Liver (tissue), 8 donors: ENCODE measurements at regions not wholly inside any gene's neighbourhood (a gene's known extent, or its start where the extent isn't known, plus 50 kb on each side); places are given as distances from the start of the nearest gene placed in this dataset.

Source experiments
- DNase-seq: peaks from one replicate; pipeline ENCODE4 v3.0.0-alpha.2; 2017; ENCODE audit warnings: low spot score
- H3K27ac ChIP-seq, 2 donors: one replicate each; pipeline ENCODE4 v1.7.0; 2013; ENCODE audit warnings: inconsistent platforms in 2 of 2, low read length in 2 of 2, control low read depth in 1 of 2, low read depth in 1 of 2, mild to moderate bottlenecking in 1 of 2
- H3K27me3 ChIP-seq, 4 donors: one replicate each; pipeline versions ENCODE4 v1.6.1 to v1.7.0; 2013; ENCODE audit warnings: low read length in 3 of 4, inconsistent platforms in 1 of 4, mild to moderate bottlenecking in 1 of 4, moderate library complexity in 1 of 4; ENCODE audit not compliant: control insufficient read depth in 4 of 4, insufficient read depth in 4 of 4
- H3K36me3 ChIP-seq, 4 donors: one replicate each; pipeline versions ENCODE4 v1.6.1 to v1.7.0; 2013; ENCODE audit warnings: low read length in 3 of 4, mild to moderate bottlenecking in 3 of 4, low read depth in 1 of 4, moderate library complexity in 1 of 4; ENCODE audit not compliant: control insufficient read depth in 4 of 4, insufficient read depth in 3 of 4
- H3K4me1 ChIP-seq, 4 donors: one replicate each; pipeline versions ENCODE4 v1.6.1 to v1.7.0; 2013; ENCODE audit warnings: low read length in 3 of 4, mild to moderate bottlenecking in 3 of 4, moderate library complexity in 1 of 4; ENCODE audit not compliant: control insufficient read depth in 4 of 4, insufficient read depth in 4 of 4
- H3K4me3 ChIP-seq, 3 donors: one replicate each; pipeline versions ENCODE4 v1.6.1 to v1.7.0; 2013; ENCODE audit warnings: low read length in 3 of 3, control low read depth in 1 of 3, low read depth in 1 of 3, mild to moderate bottlenecking in 1 of 3
- H3K9ac ChIP-seq, 2 donors: one replicate each; pipeline ENCODE4 v1.7.0; 2013; ENCODE audit warnings: low read length in 2 of 2, mild to moderate bottlenecking in 2 of 2, moderate library complexity in 2 of 2, control low read depth in 1 of 2, low read depth in 1 of 2
- H3K9me3 ChIP-seq, 4 donors: one replicate each; pipeline versions ENCODE4 v1.6.1 to v1.7.0; 2013; ENCODE audit warnings: low read length in 3 of 4; ENCODE audit not compliant: control insufficient read depth in 4 of 4
- ATF3 ChIP-seq: IDR thresholded peaks from 2 replicates; pipeline ENCODE4 v1.6.1; 2016; ENCODE audit warnings: antibody characterized with exemption
- EGR1 ChIP-seq, 2 donors: IDR thresholded peaks; 2 replicates each; pipeline ENCODE4 v1.6.1; 2016 to 2018; ENCODE audit warnings: antibody characterized with exemption in 2 of 2, low read depth in 2 of 2
- FOXA1 ChIP-seq: IDR thresholded peaks from 2 replicates; pipeline ENCODE4 v1.6.1; 2016; ENCODE audit warnings: antibody characterized with exemption
- FOXA2 ChIP-seq: IDR thresholded peaks from 2 replicates; pipeline ENCODE4 v1.6.1; 2016; ENCODE audit warnings: antibody characterized with exemption
- GABPA ChIP-seq, 2 donors: IDR thresholded peaks in 1 of 2; conservative IDR thresholded peaks in 1 of 2; 2 replicates each; pipeline ENCODE4 v1.6.1; 2016; ENCODE audit warnings: antibody characterized with exemption in 2 of 2, mild to moderate bottlenecking in 1 of 2, moderate library complexity in 1 of 2
- HNF4A ChIP-seq, 2 donors: conservative IDR thresholded peaks; 2 replicates each; pipeline ENCODE4 v1.6.1; 2016; ENCODE audit warnings: antibody characterized with exemption in 2 of 2, mild to moderate bottlenecking in 2 of 2
- HNF4G ChIP-seq: IDR thresholded peaks from 2 replicates; pipeline ENCODE4 v1.6.1; 2016; ENCODE audit warnings: antibody characterized with exemption
- JUND ChIP-seq, 2 donors: IDR thresholded peaks; 2 replicates each; pipeline ENCODE4 v1.6.1; 2016; ENCODE audit warnings: antibody characterized with exemption in 2 of 2
- RAD21 ChIP-seq, 2 donors: IDR thresholded peaks; 2 replicates each; pipeline ENCODE4 v1.6.1; 2016; ENCODE audit warnings: antibody characterized with exemption in 2 of 2, mild to moderate bottlenecking in 2 of 2
- SP1 ChIP-seq: IDR thresholded peaks from 2 replicates; pipeline ENCODE4 v1.6.1; 2018; ENCODE audit warnings: antibody characterized with exemption, mild to moderate bottlenecking
- TAF1 ChIP-seq: conservative IDR thresholded peaks from 2 replicates; pipeline ENCODE4 v1.6.1; 2016; ENCODE audit warnings: antibody characterized with exemption, mild to moderate bottlenecking
- WGBS: extraction: QIAGEN DNeasy Blood & Tissue Kit; methylation state at CpG from one replicate; pipeline ENCODE4 v1.1.7; 2013; 5-methylcytosine and 5-hydroxymethylcytosine counted together
- TF ChIP-seq, protein P1 (sequence below): IDR thresholded peaks from 2 replicates; pipeline ENCODE4 v1.6.1; 2016; ENCODE audit warnings: antibody characterized with exemption
- TF ChIP-seq, protein P2 (sequence below): IDR thresholded peaks from 2 replicates; pipeline ENCODE4 v1.6.1; 2016; ENCODE audit warnings: antibody characterized with exemption, mild to moderate bottlenecking
- TF ChIP-seq, protein P3 (sequence below): fragments of 150-350 bp; IDR thresholded peaks from 2 replicates; pipeline ENCODE4 v1.5.1; 2017; ENCODE audit warnings: improper control_type of control experiment, low read depth, low read length; ENCODE audit not compliant: missing input control
- donor health status: healthy.
- donor health status: healthy.
- donor health status: healthy.
- donor health status: healthy.
- donor health status: healthy.

DNA sequence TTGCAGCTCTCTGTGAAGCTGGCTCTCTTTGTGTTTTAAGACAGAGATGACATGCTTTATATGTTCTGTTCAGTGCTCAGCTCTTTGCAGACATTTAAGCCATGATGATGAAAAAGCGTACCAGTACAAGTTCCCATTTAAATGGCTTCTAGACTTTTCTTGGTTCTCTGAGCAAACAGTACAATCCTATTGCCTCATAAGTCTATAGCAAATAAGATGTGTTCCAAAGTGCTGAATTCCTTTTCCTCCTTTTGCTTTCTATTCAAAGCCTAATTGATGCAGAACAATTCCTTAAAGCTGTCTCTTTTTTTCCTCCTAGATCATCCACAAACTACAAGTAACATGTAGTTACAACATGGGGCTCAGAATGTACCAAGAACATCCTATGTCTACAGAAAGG is 168.8 kb upstream of the SPATS2L start:
- Histone ChIP-seq H3K36me3 (no peaks in the 10 kb centered on the region), H3K9me3 (no peaks in the 10 kb centered on the region), H3K4me3 (no peak overlapping the region), H3K27me3 (no peaks in the 10 kb centered on the region), H3K4me1 (no peaks in the 10 kb centered on the region), H3K9ac (no peak overlapping the region), H3K27ac (no peak overlapping the region)
- DNase-seq = no peak
- 80% methylated on average over 1 of the region's 1 CpG for WGBS
- no peak for TF ChIP-seq TAF1
- no peak for TF ChIP-seq GABPA (IDR thresholded peaks at IDR 0.05 in 1 of 2, conservative IDR thresholded peaks at IDR 0.05 in 1 of 2)
- no peak for TF ChIP-seq RAD21 (IDR thresholded peaks at IDR 0.05)
- no peak for TF ChIP-seq FOXA2
- TF ChIP-seq JUND (IDR thresholded peaks at IDR 0.05) = no peak
- TF ChIP-seq HNF4A (conservative IDR thresholded peaks at IDR 0.05) = no peak
- TF ChIP-seq, protein P1, sequence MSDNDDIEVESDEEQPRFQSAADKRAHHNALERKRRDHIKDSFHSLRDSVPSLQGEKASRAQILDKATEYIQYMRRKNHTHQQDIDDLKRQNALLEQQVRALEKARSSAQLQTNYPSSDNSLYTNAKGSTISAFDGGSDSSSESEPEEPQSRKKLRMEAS = no peak
- TF ChIP-seq, protein P2, sequence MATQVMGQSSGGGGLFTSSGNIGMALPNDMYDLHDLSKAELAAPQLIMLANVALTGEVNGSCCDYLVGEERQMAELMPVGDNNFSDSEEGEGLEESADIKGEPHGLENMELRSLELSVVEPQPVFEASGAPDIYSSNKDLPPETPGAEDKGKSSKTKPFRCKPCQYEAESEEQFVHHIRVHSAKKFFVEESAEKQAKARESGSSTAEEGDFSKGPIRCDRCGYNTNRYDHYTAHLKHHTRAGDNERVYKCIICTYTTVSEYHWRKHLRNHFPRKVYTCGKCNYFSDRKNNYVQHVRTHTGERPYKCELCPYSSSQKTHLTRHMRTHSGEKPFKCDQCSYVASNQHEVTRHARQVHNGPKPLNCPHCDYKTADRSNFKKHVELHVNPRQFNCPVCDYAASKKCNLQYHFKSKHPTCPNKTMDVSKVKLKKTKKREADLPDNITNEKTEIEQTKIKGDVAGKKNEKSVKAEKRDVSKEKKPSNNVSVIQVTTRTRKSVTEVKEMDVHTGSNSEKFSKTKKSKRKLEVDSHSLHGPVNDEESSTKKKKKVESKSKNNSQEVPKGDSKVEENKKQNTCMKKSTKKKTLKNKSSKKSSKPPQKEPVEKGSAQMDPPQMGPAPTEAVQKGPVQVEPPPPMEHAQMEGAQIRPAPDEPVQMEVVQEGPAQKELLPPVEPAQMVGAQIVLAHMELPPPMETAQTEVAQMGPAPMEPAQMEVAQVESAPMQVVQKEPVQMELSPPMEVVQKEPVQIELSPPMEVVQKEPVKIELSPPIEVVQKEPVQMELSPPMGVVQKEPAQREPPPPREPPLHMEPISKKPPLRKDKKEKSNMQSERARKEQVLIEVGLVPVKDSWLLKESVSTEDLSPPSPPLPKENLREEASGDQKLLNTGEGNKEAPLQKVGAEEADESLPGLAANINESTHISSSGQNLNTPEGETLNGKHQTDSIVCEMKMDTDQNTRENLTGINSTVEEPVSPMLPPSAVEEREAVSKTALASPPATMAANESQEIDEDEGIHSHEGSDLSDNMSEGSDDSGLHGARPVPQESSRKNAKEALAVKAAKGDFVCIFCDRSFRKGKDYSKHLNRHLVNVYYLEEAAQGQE = no peak
- no peak for TF ChIP-seq SP1
- TF ChIP-seq, protein P3, sequence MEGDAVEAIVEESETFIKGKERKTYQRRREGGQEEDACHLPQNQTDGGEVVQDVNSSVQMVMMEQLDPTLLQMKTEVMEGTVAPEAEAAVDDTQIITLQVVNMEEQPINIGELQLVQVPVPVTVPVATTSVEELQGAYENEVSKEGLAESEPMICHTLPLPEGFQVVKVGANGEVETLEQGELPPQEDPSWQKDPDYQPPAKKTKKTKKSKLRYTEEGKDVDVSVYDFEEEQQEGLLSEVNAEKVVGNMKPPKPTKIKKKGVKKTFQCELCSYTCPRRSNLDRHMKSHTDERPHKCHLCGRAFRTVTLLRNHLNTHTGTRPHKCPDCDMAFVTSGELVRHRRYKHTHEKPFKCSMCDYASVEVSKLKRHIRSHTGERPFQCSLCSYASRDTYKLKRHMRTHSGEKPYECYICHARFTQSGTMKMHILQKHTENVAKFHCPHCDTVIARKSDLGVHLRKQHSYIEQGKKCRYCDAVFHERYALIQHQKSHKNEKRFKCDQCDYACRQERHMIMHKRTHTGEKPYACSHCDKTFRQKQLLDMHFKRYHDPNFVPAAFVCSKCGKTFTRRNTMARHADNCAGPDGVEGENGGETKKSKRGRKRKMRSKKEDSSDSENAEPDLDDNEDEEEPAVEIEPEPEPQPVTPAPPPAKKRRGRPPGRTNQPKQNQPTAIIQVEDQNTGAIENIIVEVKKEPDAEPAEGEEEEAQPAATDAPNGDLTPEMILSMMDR = no peak
- TF ChIP-seq FOXA1 = no peak
- TF ChIP-seq HNF4G = no peak

DNA sequence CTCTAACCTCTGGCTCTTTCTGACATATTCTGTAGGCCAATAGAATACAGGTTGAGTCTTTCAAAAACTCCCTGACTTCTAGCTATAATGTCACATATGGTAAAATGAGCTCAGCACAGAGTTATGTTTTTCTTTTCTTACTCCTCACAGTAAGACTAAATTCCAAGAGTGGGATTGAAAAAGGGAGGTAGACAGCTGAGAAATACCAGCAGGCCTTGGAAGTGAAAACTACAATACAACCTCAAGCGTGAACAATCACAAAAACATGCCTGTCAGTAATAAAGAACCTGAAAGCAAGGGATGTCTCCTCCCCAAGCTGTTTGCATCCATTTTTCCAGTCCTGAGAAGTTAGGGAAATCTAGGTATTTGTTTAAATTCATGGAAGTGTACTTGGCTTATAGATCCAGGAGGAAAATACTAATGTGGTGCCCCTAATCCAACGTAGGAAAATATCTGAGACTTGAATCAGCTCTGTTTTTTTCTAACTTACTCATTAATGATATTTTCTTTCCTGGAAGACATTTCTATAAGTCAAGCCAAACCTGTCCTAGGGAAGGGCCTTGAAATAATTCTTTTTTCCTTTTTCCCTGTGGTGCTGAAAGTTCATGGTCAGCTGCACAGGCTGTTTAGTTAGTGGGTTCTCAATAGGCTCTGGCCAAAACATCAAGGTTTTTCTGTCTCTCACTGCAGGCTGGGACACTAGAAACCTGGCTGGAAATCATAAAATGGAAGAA is 167.9 kb upstream of the SPATS2L start:
- H3K27ac ChIP-seq = no peak overlapping the region
- H3K9me3 ChIP-seq = no peaks in the 10 kb centered on the region
- 95% methylated on average over 2 of the region's 2 CpGs for WGBS
- H3K4me3 ChIP-seq = no peak overlapping the region
- no peak for DNase-seq
- no peaks in the 10 kb centered on the region for H3K4me1 ChIP-seq
- TF ChIP-seq ATF3 (no peak), EGR1 (IDR thresholded peaks at IDR 0.05; ENCODE audit: low read depth in 2 of 2) (no peak), RAD21 (IDR thresholded peaks at IDR 0.05) (no peak)
- no peaks in the 10 kb centered on the region for H3K27me3 ChIP-seq
- no peak overlapping the region for H3K9ac ChIP-seq
- H3K36me3 ChIP-seq = no peaks in the 10 kb centered on the region
